HEK293 (cell line): ENCODE measurements at regions not wholly inside any gene's neighbourhood (a gene's known extent, or its start where the extent isn't known, plus 50 kb on each side); places are given as distances from the start of the nearest gene placed in this dataset.

ENCODE experiments used
- RBAK ChIP-seq: fragments of 450-650 bp; formaldehyde crosslinking; IDR thresholded peaks from 2 replicates; pipeline ENCODE4 v1.5.1; 2016; ENCODE audit warnings: missing biosample characterization, missing genetic modification characterization
- TCF7L2 ChIP-seq: IDR thresholded peaks from 2 replicates; pipeline ENCODE4 v1.6.1; 2011; ENCODE audit warnings: low read depth, mild to moderate bottlenecking, inconsistent platforms, low read length, moderate library complexity, borderline replicate concordance
- YY1 ChIP-seq: fragments of 450-650 bp; formaldehyde crosslinking; IDR thresholded peaks from 2 replicates; pipeline ENCODE4 v1.5.1; 2018; ENCODE audit warnings: missing biosample characterization, missing genetic modification characterization
- TF ChIP-seq, protein P1 (sequence below): fragments of 450-650 bp; formaldehyde crosslinking; IDR thresholded peaks from 2 replicates; pipeline ENCODE4 v1.5.1; 2016; ENCODE audit warnings: missing biosample characterization, missing genetic modification characterization

DNA sequence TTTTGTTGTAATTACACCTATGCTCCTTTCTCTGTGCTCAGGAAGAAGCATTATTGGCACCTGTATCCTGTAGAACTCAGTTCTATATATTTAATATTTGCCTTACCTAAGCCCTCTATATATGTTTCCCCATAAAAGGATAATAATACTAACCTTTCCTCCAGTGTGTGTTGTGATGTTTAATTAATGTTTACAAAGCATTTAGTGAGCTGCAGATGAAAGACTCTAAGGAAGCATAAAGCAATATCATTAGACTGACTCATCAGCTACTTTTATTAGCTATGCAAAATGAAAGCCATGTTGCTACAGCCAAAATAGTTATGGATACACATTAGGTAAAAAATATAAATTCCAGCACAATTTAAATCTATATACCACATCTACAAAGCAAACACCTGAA, 93.6 kb upstream of the PTPN13 start:
- TF ChIP-seq TCF7L2 = no peak
- TF ChIP-seq, protein P1, sequence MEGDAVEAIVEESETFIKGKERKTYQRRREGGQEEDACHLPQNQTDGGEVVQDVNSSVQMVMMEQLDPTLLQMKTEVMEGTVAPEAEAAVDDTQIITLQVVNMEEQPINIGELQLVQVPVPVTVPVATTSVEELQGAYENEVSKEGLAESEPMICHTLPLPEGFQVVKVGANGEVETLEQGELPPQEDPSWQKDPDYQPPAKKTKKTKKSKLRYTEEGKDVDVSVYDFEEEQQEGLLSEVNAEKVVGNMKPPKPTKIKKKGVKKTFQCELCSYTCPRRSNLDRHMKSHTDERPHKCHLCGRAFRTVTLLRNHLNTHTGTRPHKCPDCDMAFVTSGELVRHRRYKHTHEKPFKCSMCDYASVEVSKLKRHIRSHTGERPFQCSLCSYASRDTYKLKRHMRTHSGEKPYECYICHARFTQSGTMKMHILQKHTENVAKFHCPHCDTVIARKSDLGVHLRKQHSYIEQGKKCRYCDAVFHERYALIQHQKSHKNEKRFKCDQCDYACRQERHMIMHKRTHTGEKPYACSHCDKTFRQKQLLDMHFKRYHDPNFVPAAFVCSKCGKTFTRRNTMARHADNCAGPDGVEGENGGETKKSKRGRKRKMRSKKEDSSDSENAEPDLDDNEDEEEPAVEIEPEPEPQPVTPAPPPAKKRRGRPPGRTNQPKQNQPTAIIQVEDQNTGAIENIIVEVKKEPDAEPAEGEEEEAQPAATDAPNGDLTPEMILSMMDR (tag by site-specific recombination) = no peak
- TF ChIP-seq YY1 (tag by site-specific recombination) = no peak
- no peak for TF ChIP-seq RBAK (tag by site-specific recombination)
